ENCODE measurements at regions not wholly inside any gene's neighbourhood (a gene's known extent, or its start where the extent isn't known, plus 50 kb on each side); places are given as distances from the start of the nearest gene placed in this dataset.
A peak's percentile ranks its signal among the peaks of the same experiment; 100 is the strongest.
"Not testable (repeated sequence)": the region's sequence is repeated elsewhere in the genome, so short reads cannot be mapped to it uniquely, and the experiment has no call there.

DNA sequence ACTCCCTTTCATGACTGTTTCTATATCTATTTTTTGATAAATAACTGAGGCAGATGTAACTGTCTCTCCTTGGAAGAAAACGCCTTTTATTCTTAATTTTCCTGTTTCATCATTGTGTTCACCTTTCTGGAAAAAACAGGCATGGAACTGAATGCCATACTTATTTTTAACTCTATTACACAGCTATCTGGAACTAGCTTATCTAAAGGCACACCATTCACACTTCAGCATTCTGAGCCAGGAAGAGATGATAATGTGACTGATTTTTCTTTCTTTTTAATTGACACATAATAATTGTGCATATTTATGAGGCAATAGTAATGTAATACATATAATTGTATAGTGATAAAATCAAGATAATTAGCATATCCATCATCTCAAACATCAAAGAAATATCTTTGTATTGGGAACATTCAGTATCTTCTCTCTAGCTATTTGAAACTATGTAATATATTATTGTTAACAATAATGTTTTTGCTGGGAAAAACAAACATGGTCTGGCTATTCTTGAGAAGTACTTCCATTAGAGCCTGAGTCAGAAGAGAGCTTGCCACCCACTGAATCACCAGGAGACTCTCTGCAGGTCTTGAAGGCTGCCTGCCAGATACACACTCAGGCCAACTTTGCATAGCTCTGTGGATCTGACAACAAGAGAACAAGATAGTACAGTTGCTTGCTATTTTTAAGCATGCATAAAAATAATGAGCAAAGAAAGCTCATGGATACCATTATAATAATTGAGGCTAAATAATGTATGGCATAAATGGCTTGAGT, 501.0 kb upstream of the EDIL3 start:
- DNase-seq (ENCODE audit: low read depth), result peak; percentile 29

DNA sequence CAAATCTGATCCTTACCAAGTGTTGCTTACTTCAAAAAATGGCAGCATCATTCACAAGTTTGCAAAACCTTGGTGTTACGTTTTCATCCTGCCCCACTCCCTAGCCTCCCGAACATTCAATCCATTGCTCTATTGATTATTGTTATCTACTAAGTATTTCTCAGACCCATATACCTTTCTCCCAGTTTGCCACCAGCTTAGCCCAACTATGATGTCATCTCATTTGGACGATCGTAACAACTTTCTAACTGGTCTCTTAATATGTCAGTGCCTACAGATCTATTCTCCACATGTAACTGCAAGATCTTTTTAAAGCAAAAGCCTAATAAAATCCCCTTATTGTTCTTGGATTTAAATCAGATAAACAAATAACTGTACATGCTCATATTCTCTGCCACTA, 497.1 kb upstream of the EDIL3 start:
- DNase-seq (ENCODE audit: low read depth), result no peak

DNA sequence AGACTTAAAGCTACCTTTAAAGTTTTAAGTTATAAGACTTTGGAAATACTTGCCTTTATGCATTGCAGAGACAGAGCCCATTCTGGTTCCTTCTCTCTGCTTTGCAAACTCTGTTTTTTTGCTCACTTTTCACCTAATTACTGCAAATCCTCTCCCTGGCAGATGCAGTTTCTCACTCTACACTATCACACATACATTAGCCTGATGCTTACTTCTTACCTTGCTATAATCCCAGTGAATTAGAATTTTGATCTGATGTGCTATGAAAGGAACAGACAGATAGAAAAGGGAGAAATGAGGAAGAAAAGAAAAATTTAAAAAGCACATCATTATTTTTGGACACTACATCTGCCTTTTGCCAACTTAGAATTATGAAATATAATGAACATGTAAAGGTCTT, 489.5 kb upstream of the EDIL3 start:
- no peak for DNase-seq (ENCODE audit: low read depth)

DNA sequence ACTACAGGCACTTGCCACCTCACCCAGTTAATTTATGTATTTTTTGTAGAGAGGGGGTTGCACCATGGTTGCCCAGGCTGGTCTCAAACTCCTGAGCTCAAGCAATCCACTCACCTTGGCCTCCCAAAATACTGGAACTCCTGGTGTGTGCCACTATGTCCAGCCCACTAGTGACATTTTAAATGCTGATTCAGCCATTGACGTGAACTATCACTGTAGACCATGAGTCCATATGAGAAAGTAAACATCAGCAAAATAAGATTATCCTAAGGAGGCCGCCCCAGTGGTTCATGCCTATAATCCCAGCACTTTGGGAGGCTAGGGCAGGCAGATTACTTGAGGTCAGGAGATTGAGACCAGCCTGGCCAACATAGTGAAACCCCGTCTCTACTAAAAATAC, 488.1 kb upstream of the EDIL3 start:
- DNase-seq (ENCODE audit: low read depth), result no peak

DNA sequence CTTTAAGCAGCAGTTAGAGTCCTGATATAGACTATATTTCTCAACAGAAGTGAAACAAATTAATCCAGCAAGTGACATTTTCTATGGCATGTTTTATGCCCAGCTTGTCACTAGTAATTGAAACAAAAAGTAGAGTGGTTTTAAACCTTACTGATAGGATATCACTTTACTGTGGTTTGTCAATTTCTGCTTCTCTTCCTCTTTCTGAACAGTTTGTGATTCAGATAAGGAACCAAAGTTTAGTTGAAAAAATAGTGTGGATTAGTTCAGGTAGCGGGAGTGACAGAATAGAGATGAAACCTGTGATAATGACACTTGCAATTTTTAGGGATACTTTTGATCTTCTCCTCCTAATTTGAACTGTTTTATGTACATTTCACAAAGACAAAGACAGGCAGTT, 485.7 kb upstream of the EDIL3 start:
- no peak for DNase-seq (ENCODE audit: low read depth)

DNA sequence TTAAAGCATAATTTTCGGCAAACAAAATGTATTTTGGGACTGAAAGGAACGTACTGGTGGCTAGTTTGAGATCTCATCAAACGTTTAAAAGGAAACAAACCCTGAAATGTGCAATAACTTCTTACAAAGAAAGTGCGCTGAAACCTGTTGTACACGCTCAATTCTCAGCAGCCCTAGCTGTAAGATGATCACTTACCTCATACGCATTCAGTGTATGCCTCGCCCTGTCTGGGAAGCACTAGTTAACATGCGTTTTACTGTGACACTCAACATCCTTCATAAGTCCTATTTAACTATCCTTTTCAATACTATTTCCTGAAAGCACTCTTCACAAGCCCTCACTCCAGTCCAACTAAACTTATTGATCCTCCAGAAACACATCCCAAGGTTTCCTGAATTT, 485.0 kb upstream of the EDIL3 start:
- DNase-seq (ENCODE audit: low read depth), result no peak

DNA sequence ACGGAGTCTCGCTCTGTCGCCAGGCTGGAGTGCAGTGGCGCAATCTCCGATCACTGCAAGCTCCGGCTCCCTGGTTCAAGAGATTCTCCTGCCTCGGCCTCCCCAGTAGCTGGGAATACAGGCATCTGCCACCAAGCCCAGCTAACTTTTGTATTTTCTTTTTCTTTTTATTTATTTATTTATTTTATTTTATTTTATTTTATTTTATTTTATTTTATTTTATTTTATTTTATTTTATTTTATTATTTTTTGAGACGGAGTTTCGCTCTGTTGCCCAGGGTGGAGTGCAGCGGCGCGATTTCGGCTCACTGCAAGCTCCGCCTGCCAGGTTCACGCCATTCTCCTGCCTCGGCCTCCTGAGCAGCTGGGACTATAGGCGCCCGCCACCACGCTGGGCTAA, 479.3 kb upstream of the EDIL3 start:
- not testable (repeated sequence) for DNase-seq (ENCODE audit: low read depth)

DNA sequence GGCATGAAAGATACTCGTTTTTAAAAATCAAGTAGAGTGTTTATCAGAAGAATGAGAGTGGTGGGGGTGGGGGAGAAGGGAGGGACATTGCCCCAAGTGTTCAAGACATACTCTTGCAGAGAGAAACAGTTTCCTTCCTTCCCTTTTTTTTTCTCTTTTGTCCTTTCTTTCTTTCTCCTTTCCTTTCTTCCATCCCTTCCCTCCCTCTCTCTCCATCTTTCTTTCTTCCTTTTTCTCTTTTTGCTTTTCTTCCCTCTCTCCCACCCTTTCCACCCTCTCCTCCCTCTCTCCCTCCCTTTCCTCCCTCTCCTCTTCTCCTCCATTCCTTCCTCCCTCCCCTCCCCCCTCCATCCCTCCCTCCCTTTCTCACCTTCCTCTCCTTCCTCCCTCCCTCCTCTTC, 478.3 kb upstream of the EDIL3 start:
- no peak for DNase-seq (ENCODE audit: low read depth)

DNA sequence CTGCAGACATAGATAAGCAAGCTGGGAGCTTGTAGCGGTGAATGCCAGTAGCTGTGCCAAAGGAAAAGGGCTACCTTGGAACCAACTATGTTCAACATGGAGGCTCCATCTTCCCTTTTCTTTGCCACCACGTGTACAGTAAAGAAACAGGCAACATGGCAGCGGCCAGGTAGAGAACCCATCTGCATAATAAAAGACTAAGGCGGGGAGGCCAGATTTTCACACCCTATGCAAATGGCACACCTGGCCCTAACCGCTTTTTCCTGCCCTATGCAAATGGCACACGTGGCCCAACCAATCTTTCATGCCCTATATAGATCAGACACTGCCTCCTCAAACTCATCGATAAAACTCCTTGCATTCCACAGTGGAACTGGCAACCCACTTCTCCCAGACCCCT, 477.5 kb upstream of the EDIL3 start:
- DNase-seq (ENCODE audit: low read depth), result no peak

DNA sequence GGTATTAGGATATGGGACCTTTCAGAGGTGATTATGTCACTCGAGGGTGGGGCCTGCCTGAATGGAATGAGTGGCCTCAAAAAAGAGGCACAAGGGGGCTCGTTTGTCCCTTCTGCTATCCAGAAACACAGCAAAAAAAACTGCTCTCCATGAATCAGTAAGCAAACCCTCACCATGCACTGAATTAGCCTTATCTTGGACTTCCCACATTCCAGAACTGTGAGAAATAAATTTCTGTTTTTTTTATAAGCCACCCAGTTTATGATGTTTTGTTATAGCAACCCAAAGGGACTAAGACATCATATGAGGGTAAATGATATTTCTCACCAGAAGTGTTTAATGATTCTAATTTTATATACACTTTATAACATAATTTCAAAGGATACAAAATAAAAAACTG, 476.6 kb upstream of the EDIL3 start:
- DNase-seq (ENCODE audit: low read depth), result peak; percentile 11

DNA sequence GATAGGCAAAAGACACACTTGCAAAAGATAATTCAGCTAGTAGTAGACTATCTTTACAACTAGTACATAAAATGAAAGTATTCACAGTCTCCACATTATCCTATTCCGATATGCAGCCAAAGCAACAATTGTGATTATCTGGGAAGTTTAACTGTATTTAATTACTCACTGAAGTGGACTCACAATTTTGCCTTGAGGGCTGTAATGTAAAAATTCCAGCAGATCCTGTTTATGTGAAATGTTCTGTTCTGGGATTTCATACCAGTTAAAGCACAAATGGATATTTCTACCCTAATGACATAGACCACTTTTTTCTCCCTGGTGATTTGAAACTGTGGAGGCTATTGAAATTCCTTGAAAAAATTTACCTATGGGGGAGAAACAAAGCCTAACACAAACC, 474.4 kb upstream of the EDIL3 start:
- DNase-seq (ENCODE audit: low read depth), result no peak

DNA sequence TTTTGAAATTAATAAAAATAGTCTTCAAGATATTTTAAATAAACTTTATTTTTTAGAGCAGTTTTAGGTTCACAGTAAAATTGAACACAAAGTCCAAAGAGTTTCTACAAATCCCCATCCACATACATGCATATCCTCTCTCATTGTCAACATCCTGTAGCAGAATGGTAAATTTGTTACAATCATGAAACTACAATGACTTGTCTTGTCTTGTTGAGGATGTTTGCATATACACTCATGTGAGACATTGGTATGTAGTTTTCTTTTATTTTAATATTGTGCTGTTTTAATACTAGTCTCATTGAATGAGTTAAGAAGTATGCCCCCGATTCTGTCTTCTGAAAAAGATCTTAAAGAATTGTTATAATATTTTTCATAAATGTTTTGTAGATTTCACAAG, 447.0 kb upstream of the EDIL3 start:
- DNase-seq (ENCODE audit: low read depth), result no peak

DNA sequence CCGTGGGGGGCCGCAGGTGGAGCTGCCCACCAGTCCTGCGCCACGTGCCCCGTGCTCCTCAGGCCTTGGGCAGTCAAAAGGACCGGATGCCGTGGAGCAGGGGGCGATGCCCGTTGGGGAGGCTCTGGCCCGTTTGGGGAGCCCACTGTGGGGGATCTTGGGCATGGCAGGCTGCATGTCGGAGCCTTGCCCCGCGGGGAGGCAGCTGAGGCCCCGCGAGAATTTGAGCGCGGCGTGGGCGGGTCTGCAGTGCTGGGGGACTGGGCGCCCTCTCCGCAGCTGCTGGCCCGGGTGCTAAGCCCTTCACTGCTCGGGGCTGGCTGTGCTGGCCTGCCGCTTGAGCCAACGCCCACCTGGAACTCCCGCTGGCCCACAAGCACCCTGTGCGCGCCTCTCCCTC, 445.6 kb upstream of the EDIL3 start:
- no peak for DNase-seq (ENCODE audit: low read depth)

DNA sequence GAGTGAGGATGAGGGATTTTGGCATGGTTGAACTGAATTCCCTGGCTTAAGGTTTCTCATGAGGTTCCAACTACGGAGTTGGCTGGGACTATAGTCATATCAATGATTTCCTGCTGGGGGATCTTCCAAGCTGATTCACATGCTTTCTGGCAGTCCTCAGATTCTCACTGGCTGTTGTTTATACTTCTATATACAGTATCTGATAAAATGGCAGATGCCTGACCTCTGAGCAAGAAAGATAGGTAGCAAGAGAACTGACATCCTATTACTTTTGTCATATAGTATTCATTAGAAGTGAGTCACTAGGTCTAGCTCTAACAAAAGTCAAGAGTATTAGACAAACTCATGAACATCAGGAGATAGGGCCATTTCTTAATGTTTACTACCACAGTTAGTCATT, 440.9 kb upstream of the EDIL3 start:
- peak; percentile 35 for DNase-seq (ENCODE audit: low read depth)

DNA sequence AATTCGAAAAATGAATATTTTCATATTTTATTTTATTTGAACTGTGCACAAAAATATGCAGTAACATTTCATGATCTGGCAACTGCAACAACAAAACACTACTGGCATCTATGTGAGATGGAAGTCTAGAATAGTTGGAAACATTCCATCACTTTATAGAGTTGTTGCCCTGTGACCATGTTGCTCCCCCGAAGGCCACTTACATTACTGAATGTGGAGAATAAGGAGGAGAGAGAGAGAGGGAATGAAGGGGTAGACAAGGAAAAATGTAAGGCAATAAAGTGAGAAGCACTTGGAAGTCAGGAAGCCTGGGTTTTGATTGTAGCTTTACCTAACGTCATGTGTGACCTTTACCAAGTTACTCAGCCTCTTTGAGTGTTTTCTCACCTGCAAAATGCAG, 437.2 kb upstream of the EDIL3 start:
- no peak for DNase-seq (ENCODE audit: low read depth)

DNA sequence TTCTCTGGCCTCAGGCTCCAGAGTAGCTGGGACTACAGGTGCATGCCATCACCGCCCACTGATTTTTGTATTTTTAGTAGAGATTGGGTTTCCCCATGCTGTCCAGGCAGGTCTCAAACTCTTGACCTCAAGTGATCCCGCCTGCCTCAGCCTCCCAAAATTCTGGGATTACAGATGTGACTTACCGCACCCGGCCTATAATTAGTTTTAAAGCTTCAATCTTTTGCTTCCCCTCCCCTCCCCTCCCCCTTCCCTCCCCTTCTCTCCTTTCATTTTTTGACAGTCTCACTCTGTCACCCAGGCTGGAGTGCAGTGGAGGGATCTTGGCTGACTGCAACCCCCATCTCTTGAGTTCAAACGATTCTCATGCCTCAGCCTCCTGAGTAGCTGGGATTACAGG, 433.3 kb upstream of the EDIL3 start:
- DNase-seq (ENCODE audit: low read depth), result no peak

DNA sequence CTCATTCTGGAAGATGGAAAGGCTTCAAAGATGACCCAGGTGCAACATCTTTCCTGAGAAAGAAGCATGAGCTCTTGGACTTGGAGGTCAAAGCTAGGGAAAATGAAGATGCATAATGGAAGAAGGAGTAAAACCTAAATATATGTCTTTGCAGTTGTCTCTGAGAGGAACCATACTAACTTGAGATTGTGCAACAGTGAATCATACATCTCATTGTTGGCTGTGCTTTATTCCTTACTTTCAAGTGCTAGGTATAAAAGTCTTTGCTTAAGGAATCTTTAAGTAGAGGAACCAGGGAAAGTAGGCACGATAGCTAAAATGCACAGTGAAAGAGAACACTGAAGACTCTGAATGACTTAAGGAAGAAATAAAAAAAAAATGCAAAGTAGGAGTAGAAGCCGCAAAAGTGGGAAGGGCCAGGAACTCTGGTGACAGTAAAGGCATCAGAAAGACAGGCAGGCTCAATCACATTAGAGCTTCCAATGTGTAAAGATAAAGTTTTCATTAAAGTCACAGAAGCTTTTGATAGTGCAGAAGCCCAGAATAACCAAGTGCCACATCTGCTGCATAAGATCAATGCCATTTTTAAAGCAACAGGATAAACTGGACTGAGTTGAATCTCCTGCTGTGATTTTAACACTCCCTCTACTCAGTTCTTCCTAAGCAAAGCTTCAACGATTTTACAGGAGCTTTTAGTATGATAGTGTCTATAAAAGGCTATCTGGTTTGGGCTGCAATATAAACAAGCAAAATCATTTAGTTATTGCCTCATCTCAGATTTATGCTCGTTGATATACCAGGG, 432.3 kb upstream of the EDIL3 start:
- DNase-seq (ENCODE audit: low read depth), result no peak

DNA sequence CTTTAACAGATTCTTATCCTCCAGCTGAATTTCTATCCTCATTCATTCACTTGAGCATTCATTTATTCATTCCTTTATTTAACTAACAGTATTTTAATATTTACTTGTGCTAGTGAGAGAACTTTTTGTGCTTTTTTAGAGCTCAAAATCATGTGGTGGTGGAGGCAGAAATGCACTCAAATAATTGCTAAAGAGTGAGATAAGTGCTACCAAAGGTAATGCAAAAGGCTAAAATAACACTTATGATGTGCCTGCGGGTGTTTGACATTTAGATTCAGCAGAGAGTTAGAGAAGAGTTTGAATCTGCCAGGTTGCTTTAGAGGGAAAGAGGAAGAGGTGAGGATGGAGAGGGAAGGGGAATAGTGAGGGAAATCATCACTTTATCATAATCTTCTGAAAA, 431.5 kb upstream of the EDIL3 start:
- DNase-seq (ENCODE audit: low read depth), result no peak

DNA sequence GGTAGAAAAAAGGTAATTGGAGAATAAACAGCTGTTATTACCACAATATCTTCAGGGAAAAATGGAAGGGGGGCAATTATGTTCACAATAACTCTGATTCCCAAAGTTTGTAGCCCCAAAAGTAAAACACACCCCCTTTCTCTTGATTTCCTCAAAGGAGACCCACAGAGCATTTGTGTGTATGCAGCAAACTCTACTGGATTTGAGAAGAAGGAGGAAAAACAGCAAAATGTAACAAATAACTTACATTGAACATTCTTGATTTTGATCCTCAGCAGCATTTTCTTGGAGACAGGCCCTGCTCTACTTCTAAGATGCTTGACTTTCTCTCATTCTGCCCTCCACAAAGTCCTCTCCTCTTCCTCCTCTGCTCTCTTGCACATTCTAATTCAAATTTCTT, 420.8 kb upstream of the EDIL3 start:
- no peak for DNase-seq (ENCODE audit: low read depth)

DNA sequence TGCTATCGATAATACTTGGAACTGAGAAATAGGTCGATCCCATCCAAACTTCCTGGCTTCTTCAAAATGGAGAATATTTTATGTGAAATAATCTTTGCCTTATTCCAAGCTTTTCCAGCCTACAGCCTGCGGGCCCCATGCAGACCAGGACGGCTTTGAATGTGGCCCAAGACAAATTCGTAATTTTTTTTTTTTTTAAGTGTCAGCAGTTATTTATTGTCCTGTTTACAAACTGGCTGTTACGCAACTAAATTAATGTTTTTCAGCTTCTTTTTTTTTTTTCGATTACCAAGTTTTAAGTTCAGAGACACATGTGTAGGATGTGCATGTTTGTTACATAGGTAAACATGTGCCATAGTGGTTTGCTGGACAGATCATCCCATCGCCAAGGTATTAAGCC, 411.7 kb upstream of the EDIL3 start:
- DNase-seq (ENCODE audit: low read depth), result no peak

DNA sequence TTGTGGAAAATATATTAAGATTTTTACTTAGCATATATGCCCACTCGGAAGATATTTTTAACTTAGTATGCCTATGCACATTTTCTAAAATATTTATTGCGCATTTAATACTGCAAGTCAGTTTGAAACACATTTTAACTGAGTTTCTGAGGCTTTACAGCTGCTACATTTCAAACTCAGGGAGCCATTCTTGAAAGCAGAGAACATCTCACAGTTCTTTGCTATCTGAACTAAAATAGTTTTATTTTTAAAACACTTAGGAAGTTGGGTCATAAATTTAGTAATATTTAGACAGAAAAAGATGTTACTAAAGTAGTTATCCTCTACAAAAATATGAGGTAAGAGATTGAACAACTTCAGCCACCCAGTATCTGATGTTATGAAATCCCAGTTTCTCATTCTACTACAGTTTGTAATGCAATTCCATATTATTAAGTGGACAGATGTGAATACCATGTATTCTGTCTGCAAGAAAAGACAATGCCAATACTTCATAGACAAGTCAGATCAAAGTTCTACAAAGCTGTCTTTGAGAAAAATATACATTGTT, 409.9 kb upstream of the EDIL3 start:
- no peak for DNase-seq (ENCODE audit: low read depth)

DNA sequence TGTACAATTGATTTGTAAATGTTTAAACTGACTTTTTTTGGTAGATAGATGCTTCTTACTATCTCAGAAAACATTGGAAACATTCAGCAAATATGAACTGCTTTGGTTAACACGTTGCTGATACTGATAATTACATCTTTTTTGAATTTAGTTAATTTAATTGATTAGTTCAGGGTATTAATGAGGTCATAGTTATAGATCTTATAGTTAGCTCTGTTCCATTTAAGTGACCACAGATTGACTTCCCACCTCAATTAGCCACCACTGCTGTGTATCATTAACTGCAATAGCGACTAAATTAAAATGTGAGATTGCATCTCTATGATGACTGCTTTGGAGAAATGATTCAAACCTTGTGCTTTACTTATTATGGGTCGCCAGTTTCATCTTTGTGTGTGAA, 407.1 kb upstream of the EDIL3 start:
- no peak for DNase-seq (ENCODE audit: low read depth)

DNA sequence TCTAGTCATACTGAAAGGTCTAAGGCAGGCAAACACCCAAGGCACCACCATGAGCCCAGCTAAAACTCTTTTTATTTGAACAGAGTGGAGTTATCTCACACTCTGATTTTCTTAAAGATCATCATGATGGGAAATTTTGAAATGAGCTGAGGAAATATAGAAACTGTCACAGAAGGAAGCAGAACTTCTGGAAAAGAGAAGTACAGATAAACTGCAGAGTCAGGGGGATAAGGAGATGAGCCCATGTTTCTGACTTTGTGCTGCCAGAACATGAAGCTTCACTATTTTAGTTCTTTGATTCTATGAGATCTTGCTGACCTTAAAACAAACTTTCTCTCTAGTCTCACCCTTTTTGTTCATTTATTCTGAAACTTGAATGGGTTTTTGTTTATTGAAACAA, 406.5 kb upstream of the EDIL3 start:
- no peak for DNase-seq (ENCODE audit: low read depth)

Measured in M059J (cell line).